SK-N-MC (cell line): ENCODE measurements at regions not wholly inside any gene's neighbourhood (a gene's known extent, or its start where the extent isn't known, plus 50 kb on each side); places are given as distances from the start of the nearest gene placed in this dataset.

Experiments used
- EZH2 ChIP-seq: fragments of 200-600 bp; sonication (generic); IDR thresholded peaks from one replicate; pipeline ENCODE4 v1.6.1; 2017; ENCODE audit warnings: antibody characterized with exemption
- POLR2AphosphoS5 ChIP-seq: IDR thresholded peaks from 2 replicates; pipeline ENCODE4 v1.6.1; 2012; ENCODE audit warnings: mild to moderate bottlenecking, low read depth, low read length, borderline replicate concordance

- TF ChIP-seq EZH2: no peak
- no peak for TF ChIP-seq POLR2AphosphoS5
Observed at GRCh38 chr16:26263406-26263805, 571.6 kb downstream of the HS3ST4 start.
